Stimulated activated CD4-positive, alpha-beta T cell treated with anti-CD3 and anti-CD28 coated beads, Interleukin-4, amount 100 ng/mL, for 1 hour (primary cell): ENCODE measurements at regions not wholly inside any gene's neighbourhood (a gene's known extent, or its start where the extent isn't known, plus 50 kb on each side); places are given as distances from the start of the nearest gene placed in this dataset.
"Not testable (repeated sequence)": the region's sequence is repeated elsewhere in the genome, so short reads cannot be mapped to it uniquely, and the experiment has no call there.

Experiments
- DNase-seq: peaks from one replicate; pipeline ENCODE4 v3.0.0-alpha.2; 2020

GRCh38 chr4:114088481-114088880, 109.0 kb upstream of the ARSJ start:
- DNase-seq, result no peak

- no peak for DNase-seq
Observed at GRCh38 chr4:114091546-114091945, 112.1 kb upstream of the ARSJ start.

- DNase-seq, result no peak
Observed at GRCh38 chr4:114093221-114093715, 113.8 kb upstream of the ARSJ start.

- DNase-seq, result no peak
Observed at GRCh38 chr4:114100288-114101031, 121.0 kb upstream of the ARSJ start.

GRCh38 chr4:114103908-114104307, 124.5 kb upstream of the ARSJ start:
- DNase-seq, result no peak

- DNase-seq, result no peak
Observed at GRCh38 chr4:114108869-114109268, 129.4 kb upstream of the ARSJ start.

- no peak for DNase-seq
Observed at GRCh38 chr4:114109776-114110175, 130.3 kb upstream of the ARSJ start.

GRCh38 chr4:114115526-114115925, 136.1 kb upstream of the ARSJ start:
- no peak for DNase-seq

GRCh38 chr4:114116861-114117260, 137.4 kb upstream of the ARSJ start:
- DNase-seq, result no peak

GRCh38 chr4:114121221-114121620, 141.8 kb upstream of the ARSJ start:
- no peak for DNase-seq

- no peak for DNase-seq
Observed at GRCh38 chr4:114132199-114132598, 152.8 kb upstream of the ARSJ start.

GRCh38 chr4:114132830-114133229, 153.4 kb upstream of the ARSJ start:
- DNase-seq, result no peak

- no peak for DNase-seq
Observed at GRCh38 chr4:114136069-114136468, 156.6 kb upstream of the ARSJ start.

- DNase-seq, result no peak
Observed at GRCh38 chr4:114137984-114138383, 158.5 kb upstream of the ARSJ start.

GRCh38 chr4:114146947-114147618, 167.6 kb upstream of the ARSJ start:
- DNase-seq, result no peak

- not testable (repeated sequence) for DNase-seq
Observed at GRCh38 chr4:114147619-114148208, 168.3 kb upstream of the ARSJ start.

- DNase-seq, result not testable (repeated sequence)
Observed at GRCh38 chr4:114148372-114149070, 169.1 kb upstream of the ARSJ start.

- no peak for DNase-seq
Observed at GRCh38 chr4:114156371-114156770, 176.9 kb upstream of the ARSJ start.

- DNase-seq, result no peak
Observed at GRCh38 chr4:114161809-114162208, 182.4 kb upstream of the ARSJ start.

- no peak for DNase-seq
Observed at GRCh38 chr4:114163051-114163450, 183.6 kb upstream of the ARSJ start.

- no peak for DNase-seq
Observed at GRCh38 chr4:114173968-114174367, 194.5 kb upstream of the ARSJ start.

- DNase-seq, result no peak
Observed at GRCh38 chr4:114177628-114178027, 198.2 kb upstream of the ARSJ start.

- DNase-seq, result no peak
Observed at GRCh38 chr4:114178392-114178791, 198.9 kb upstream of the ARSJ start.
